HG03108 (cell line): ENCODE measurements at regions not wholly inside any gene's neighbourhood (a gene's known extent, or its start where the extent isn't known, plus 50 kb on each side); places are given as distances from the start of the nearest gene placed in this dataset.

Source experiments
- ATAC-seq: cut with Tn5 transposase; IDR thresholded peaks from one replicate; pipeline ENCODE4 v1.9.1; 2021; ENCODE audit warnings: moderate library complexity; ENCODE audit not compliant: unreplicated experiment

GRCh38 chr10:131444286-131444685 is 132.8 kb upstream of the TCERG1L start:
- ATAC-seq = no peak

DNA sequence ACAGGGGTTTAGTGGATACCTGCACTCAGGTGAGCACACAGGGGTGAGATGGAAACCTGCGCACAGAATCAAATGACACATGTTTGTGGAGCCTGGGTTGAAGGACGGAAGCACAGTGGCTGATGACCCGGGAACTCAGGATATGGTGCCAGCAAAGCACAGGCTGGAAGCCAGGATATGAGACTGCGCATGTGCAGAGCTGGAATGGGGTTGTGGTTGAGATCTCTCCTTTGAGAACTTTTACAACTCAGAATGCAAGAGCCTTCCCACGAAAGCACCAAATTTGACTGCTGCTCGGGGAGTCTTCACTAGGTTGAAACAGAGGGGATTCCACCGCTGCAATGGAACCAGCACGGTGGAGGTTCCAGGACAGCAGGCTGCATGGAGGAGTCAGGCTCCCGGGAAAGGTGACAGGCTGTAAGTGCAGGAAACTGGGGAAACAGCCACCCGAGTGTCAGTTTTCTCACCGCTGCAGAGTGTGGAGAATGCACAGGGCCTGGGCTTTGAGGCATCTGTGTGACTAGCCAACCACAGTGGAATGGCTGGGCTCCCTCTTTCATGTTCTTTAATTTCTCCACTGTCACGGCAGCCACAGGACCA is 133.4 kb upstream of the TCERG1L start:
- ATAC-seq = no peak

- ATAC-seq = no peak
Measured at GRCh38 chr10:131445623-131446022, 134.1 kb upstream of the TCERG1L start.

GRCh38 chr10:131446171-131446570 is 134.7 kb upstream of the TCERG1L start:
- ATAC-seq = no peak

- ATAC-seq = no peak
Measured at GRCh38 chr10:131448171-131448570, 136.7 kb upstream of the TCERG1L start.

GRCh38 chr10:131448883-131449282 is 137.4 kb upstream of the TCERG1L start:
- no peak for ATAC-seq

GRCh38 chr10:131450216-131450765 is 138.8 kb upstream of the TCERG1L start:
- ATAC-seq = no peak

DNA sequence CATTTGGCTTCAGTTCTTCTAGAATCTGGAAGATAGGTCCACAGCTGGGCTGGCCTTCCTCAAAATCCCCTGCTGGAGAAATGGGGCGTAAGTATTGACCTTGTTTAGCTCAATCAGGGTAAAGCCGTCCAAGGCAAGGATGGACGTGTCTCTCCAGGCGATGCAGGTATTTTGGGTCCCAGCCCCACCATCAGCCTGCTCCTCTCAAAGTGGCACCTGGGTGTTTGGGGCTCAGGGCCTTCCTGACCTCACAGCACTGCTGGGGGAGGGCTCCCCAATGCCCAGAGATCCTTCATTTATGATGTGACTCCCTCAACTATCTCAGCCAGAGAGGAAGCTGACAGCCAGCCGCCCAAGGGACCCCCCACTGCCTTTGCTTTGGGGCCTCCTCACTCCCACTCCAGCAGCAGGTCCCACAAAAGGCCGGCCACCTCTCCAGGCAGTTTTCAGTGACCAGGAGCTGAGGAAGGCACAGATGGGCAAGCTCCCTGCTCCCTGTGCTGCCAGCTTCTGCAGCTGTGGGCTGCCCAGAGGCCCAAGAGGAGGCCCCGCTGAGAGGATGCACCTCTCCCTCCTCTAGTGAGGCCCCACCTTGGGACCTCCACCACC is 140.0 kb upstream of the TCERG1L start:
- no peak for ATAC-seq

- no peak for ATAC-seq
Measured at GRCh38 chr10:131452926-131453720, 141.6 kb upstream of the TCERG1L start.

GRCh38 chr10:131453721-131454634 is 142.5 kb upstream of the TCERG1L start:
- ATAC-seq = no peak

GRCh38 chr10:131456411-131456810 is 144.9 kb upstream of the TCERG1L start:
- no peak for ATAC-seq

- ATAC-seq = no peak
Measured at GRCh38 chr10:131461093-131461492, 149.6 kb upstream of the TCERG1L start.

DNA sequence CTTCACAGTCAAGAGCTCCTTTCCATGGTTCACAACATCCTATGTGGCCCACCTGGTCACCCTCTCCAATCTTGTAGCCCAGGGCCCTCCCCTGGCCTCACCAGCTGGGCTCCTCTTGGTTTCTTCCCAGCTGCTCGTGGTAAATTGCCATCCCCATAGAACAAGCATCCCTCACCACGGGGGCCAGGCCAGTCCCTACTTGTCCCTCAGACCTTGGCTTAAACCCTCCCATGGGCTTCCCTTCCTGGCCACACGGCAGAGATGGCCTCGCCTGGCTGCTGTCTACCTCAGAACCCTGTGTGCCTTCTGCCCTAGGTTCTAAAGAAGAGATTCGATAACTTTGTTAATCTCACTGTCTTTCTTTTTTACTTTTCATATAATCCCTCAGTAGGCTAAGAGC is 153.3 kb upstream of the TCERG1L start:
- no peak for ATAC-seq

- no peak for ATAC-seq
Measured at GRCh38 chr10:131469551-131469950, 158.0 kb upstream of the TCERG1L start.

- ATAC-seq = no peak
Measured at GRCh38 chr10:131473645-131474044, 162.1 kb upstream of the TCERG1L start.

- no peak for ATAC-seq
Measured at GRCh38 chr10:131474416-131474815, 162.9 kb upstream of the TCERG1L start.

DNA sequence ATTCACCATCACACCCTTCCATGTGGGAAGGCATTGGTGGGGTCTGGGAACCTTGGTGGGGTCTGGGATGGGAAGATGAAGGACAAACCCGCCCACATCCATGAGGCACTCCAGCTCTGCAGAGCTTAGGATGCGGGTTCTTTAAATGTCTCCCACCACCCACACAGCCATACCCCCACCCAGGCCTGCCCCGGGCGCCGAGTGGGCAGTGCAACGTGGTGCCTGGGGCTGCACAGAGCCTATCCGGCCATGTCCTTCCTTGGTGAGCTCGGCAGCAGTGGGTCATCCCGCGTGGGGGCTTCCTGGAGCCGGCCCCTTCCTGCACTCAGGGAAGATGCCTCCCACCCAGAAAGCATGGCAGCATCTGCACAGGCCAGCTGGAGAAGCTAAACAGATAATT is 163.5 kb upstream of the TCERG1L start:
- no peak for ATAC-seq

DNA sequence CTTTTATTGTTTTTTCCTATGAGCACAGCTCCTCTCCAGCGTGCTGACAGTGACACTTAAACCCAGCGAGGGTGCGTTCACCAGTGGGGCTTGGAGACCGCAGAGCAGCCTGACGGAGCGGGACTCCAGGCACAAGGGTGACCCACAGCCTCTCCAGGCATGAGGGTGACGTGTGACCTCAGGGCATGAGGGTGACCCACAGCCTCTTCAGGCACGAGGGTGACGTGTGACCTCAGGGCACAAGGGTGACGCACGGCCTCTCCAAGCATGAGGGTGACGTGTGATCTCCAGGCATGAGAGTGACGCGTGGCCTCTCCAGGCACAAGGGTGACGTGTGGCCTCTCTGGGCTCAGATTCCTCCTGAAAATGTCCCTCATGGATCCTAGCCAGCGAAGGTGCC is 164.3 kb upstream of the TCERG1L start:
- ATAC-seq = no peak

DNA sequence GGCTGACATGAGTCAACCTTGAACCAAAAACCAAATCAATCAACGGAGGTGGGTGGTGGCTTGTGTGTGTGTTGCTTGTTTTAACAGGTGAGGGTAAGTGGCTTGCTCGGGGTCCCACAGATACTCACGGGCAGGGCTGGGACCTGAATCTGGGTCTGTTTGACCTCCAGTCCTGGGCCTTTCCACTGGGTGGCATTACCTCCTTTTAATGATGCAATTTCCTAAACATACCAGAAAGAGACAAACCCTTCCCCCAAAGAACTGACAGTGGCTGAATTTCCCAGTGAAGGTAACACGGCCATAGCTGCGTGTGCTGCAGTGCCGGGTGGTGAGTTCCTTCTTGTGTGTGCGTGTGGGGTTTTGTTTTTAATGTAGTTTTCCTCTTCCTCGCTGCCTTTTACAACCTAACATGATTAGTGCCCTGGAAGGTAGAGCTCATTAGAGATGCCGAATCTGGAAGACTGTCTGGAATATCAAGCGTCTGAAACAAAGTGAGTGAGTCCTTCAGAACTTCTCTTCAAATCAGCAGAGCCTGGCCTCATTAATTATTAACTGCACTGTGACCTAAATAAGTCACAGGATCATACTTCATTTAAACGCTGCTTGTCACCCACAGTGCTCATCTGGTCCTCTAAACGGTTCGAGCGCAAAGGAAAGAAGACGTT is 166.1 kb upstream of the TCERG1L start:
- no peak for ATAC-seq

- no peak for ATAC-seq
Measured at GRCh38 chr10:131478377-131478989, 167.0 kb upstream of the TCERG1L start.
